Endothelial cell (in vitro differentiated cells): ENCODE measurements at regions not wholly inside any gene's neighbourhood (a gene's known extent, or its start where the extent isn't known, plus 50 kb on each side); places are given as distances from the start of the nearest gene placed in this dataset.

ENCODE experiments used
- DNase-seq: peaks from one replicate; pipeline ENCODE4 v3.0.0; 2021; ENCODE audit warnings: low spot score
- H3K27ac Mint-ChIP-seq: one replicate; pipeline ENCODE4 v1.8.0; 2021; ENCODE audit warnings: mixed read lengths, inconsistent platforms; ENCODE audit not compliant: unreplicated experiment
- H3K27me3 Mint-ChIP-seq: one replicate; pipeline ENCODE4 v1.8.0; 2021; ENCODE audit warnings: mild to moderate bottlenecking, moderate library complexity, mixed read lengths, inconsistent platforms; ENCODE audit not compliant: unreplicated experiment
- H3K36me3 Mint-ChIP-seq: one replicate; pipeline ENCODE4 v1.8.0; 2021; ENCODE audit warnings: mild to moderate bottlenecking, low read depth, mixed read lengths, inconsistent platforms; ENCODE audit not compliant: unreplicated experiment
- H3K4me1 Mint-ChIP-seq: one replicate; pipeline ENCODE4 v1.8.0; 2021; ENCODE audit warnings: mild to moderate bottlenecking, mixed read lengths, inconsistent platforms; ENCODE audit not compliant: unreplicated experiment
- H3K4me3 Mint-ChIP-seq: one replicate; pipeline ENCODE4 v1.8.0; 2021; ENCODE audit warnings: mild to moderate bottlenecking, mixed read lengths, inconsistent platforms; ENCODE audit not compliant: unreplicated experiment
- H3K9me3 Mint-ChIP-seq: one replicate; pipeline ENCODE4 v1.8.0; 2021; ENCODE audit warnings: mixed read lengths, inconsistent platforms; ENCODE audit not compliant: unreplicated experiment
- TF ChIP-seq, protein P1 (sequence below): fragments of 200-600 bp; sonication (generic); IDR thresholded peaks from one replicate; pipeline ENCODE4 v1.5.0; 2021; ENCODE audit warnings: antibody characterized with exemption; ENCODE audit not compliant: unreplicated experiment

DNA sequence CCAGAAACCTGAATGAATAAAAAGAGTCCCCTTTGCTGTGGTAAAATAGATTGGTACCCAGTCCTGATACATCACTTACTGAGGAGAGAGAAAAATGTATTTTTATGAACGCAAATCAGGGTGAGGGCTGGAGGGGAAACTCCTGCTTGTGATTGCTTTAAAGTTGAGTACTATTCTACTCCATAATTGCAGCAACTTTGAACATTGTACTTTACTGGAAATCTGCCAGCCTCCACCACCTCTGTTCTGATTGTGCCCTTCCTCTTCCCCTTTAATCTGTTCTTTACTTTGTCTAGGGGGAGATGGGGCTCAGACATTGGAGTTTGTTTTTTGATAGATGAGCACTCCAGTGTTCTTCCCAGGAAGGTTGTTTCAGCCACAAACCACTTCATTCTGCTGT, 81.9 kb downstream of the C3orf38 start:
- TF ChIP-seq, protein P1, sequence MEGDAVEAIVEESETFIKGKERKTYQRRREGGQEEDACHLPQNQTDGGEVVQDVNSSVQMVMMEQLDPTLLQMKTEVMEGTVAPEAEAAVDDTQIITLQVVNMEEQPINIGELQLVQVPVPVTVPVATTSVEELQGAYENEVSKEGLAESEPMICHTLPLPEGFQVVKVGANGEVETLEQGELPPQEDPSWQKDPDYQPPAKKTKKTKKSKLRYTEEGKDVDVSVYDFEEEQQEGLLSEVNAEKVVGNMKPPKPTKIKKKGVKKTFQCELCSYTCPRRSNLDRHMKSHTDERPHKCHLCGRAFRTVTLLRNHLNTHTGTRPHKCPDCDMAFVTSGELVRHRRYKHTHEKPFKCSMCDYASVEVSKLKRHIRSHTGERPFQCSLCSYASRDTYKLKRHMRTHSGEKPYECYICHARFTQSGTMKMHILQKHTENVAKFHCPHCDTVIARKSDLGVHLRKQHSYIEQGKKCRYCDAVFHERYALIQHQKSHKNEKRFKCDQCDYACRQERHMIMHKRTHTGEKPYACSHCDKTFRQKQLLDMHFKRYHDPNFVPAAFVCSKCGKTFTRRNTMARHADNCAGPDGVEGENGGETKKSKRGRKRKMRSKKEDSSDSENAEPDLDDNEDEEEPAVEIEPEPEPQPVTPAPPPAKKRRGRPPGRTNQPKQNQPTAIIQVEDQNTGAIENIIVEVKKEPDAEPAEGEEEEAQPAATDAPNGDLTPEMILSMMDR: no peak
- Mint-ChIP-seq H3K36me3 (no peaks in the 10 kb centered on the region), H3K9me3 (no peaks in the 10 kb centered on the region), H3K4me3 (no peak overlapping the region), H3K4me1 (no peaks in the 10 kb centered on the region), H3K27me3 (peaks cover 1% of the 10 kb centered on the region), H3K27ac (no peak overlapping the region)
- DNase-seq: no peak

DNA sequence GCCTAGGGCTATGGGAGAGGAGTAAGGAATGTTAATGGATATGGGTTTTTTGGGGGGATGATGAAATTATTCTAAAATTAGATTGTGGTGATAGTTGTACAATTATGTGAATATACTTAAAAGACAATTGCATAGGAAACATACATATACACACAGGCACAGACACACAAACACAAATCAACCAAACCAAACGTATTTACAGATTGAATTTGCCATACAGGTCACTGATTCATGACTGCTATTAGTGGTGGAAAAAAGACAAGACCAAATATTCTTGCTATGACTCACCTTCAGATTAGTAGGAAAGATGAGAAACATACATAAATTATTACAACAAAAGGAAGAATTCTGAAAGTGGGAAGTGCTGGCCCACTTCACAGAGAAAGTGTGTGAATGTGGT, 85.3 kb downstream of the C3orf38 start:
- H3K27me3 Mint-ChIP-seq: no peaks in the 10 kb centered on the region
- no peak overlapping the region for H3K27ac Mint-ChIP-seq

DNA sequence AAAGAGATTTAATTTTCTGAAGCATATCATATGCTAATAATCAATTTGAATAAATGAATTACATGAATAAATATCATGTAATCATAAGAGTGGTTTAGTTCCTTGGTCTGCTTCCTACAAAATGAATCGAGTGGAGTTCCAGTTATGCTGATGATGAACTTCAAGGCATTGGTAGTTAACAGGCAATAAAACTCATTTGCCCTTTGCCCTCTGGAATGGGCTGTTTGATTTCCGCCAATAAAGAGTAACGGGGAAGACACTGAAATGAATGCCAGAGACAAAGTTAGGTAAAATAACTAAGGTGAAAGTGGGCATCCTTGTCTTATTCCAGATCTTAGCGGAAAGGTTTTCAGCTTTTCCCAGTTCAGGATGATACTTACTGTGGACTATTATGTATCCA, 90.1 kb downstream of the C3orf38 start:
- H3K4me1 Mint-ChIP-seq: no peaks in the 10 kb centered on the region
- DNase-seq: no peak
- TF ChIP-seq, protein P1: no peak
- H3K36me3 Mint-ChIP-seq: no peaks in the 10 kb centered on the region
- no peak overlapping the region for H3K4me3 Mint-ChIP-seq
- H3K27ac Mint-ChIP-seq: no peak overlapping the region
- H3K9me3 Mint-ChIP-seq: no peaks in the 10 kb centered on the region
- no peaks in the 10 kb centered on the region for H3K27me3 Mint-ChIP-seq

More for the DNA sequence above, 85.3 kb downstream of the C3orf38 start:
- TF ChIP-seq, protein P1: no peak
- Mint-ChIP-seq H3K36me3 (no peaks in the 10 kb centered on the region), H3K9me3 (no peaks in the 10 kb centered on the region), H3K4me1 (no peaks in the 10 kb centered on the region), H3K4me3 (no peak overlapping the region)
- DNase-seq: no peak

DNA sequence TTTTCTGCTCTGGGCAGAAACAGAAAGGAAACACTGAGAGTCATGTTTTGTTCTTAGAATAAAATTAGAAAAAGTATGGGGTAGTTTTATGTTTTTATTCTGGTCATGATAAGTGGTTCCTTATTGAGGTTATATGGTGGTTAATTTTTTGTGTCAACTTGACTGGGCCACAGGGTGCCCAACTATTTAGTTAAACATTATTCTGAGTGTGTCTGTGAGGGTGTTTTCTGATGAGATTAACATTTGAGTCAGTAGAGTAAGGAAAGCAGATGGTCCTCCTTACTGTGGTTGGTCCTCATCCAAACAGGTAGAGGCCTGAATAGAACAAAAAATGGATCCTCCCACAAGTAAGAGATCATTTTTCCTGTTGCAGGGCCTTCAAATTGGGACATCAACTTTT, 98.9 kb downstream of the C3orf38 start:
- H3K27ac Mint-ChIP-seq: no peak overlapping the region
- DNase-seq: no peak
- H3K9me3 Mint-ChIP-seq: no peaks in the 10 kb centered on the region
- TF ChIP-seq, protein P1: no peak
- no peak overlapping the region for H3K4me3 Mint-ChIP-seq
- H3K4me1 Mint-ChIP-seq: no peaks in the 10 kb centered on the region
- H3K36me3 Mint-ChIP-seq: no peaks in the 10 kb centered on the region
- no peaks in the 10 kb centered on the region for H3K27me3 Mint-ChIP-seq

DNA sequence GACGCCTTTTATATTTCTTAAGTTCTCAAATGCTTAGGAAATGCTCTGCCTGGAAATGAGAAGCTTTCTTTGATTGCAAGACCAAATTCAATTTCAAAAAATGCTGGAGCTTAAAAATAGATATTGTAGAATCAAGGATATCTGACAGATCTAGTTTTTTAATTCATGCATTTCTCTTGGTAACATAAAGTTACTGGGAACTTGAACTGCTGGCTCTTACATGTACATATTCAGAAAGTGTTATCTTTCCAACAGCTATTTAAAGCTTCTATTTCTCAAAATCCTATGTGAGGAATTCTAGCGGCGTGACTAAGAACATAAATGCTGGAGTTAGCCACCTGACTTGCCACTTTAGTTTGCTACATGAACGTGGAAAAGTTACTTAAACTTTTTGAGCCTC, 109.3 kb downstream of the C3orf38 start:
- H3K36me3 Mint-ChIP-seq: no peaks in the 10 kb centered on the region
- no peaks in the 10 kb centered on the region for H3K27me3 Mint-ChIP-seq
- H3K4me1 Mint-ChIP-seq: no peaks in the 10 kb centered on the region
- DNase-seq: no peak
- H3K4me3 Mint-ChIP-seq: no peak overlapping the region
- TF ChIP-seq, protein P1: no peak
- no peaks in the 10 kb centered on the region for H3K9me3 Mint-ChIP-seq
- no peak overlapping the region for H3K27ac Mint-ChIP-seq
